ENCODE measurements at regions not wholly inside any gene's neighbourhood (a gene's known extent, or its start where the extent isn't known, plus 50 kb on each side); places are given as distances from the start of the nearest gene placed in this dataset.

- TF ChIP-seq ARID4B (CRISPR knock-in tag; IDR thresholded peaks at IDR 0.05; ENCODE audit: borderline replicate concordance) (no peak), ZBTB21 (CRISPR knock-in tag; IDR thresholded peaks at IDR 0.05; ENCODE audit: borderline replicate concordance) (no peak), E2F5 (CRISPR knock-in tag; IDR thresholded peaks at IDR 0.05) (no peak), CTCF (IDR thresholded peaks at IDR 0.05) (no peak), ESRRA (CRISPR knock-in tag; IDR thresholded peaks at IDR 0.05; ENCODE audit: borderline replicate concordance) (no peak), PREB (CRISPR knock-in tag; IDR thresholded peaks at IDR 0.05; ENCODE audit: borderline replicate concordance) (no peak), IRF1 (CRISPR knock-in tag; IDR thresholded peaks at IDR 0.05) (no peak), FOXJ3 (CRISPR knock-in tag; IDR thresholded peaks at IDR 0.05; ENCODE audit: borderline replicate concordance) (no peak), ATF6 (CRISPR knock-in tag; IDR thresholded peaks at IDR 0.05) (no peak), NFE2L1 (CRISPR knock-in tag; IDR thresholded peaks at IDR 0.05) (no peak), TCF7 (CRISPR knock-in tag; IDR thresholded peaks at IDR 0.05; ENCODE audit: low read depth) (no peak)
Measured at GRCh38 chrX:97751735-97752134, 868.0 kb downstream of the RPA4 start.
